ENCODE measurements at regions not wholly inside any gene's neighbourhood (a gene's known extent, or its start where the extent isn't known, plus 50 kb on each side); places are given as distances from the start of the nearest gene placed in this dataset.

DNA sequence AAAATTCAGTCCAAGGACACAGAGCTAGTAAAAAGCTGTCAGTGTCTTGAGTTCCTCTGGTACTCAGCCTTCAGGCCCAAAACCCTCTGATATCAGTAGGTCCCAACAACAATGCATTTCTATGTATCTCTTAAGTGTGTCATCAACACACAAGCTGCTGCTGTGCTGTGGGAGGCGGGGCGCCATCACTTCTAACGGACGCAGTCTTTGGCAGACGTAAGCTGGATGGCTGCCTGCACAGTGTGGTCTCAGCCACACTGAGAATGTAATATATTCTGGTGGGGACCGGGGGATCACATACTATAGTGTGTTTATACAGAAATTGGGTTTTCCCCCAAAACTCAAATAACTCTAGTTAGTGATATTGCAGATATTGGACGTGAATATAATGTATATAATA lies 123.9 kb downstream of the SUDS3 start:
- H3K36me3 ChIP-seq (replicated peaks in 1 of 2) = no peaks in the 10 kb centered on the region
- no peaks in the 10 kb centered on the region for H3K27me3 ChIP-seq
- 69 to 83% (median 76%) methylated on average over 7 of the region's 7 CpGs for WGBS, 4 donors
- H3K4me3 ChIP-seq = no peak overlapping the region
- TF ChIP-seq CTCF (IDR thresholded peaks at IDR 0.05) (no peak), POLR2A (IDR thresholded peaks at IDR 0.05) (no peak)
- intact Hi-C loops (cut with DNase I) = no loop called here
- no peak for DNase-seq
- no peaks in the 10 kb centered on the region for H3K9me3 ChIP-seq (replicated peaks in 1 of 3)
- no peaks in the 10 kb centered on the region for H3K4me1 ChIP-seq (replicated peaks in 1 of 2)
- no peak overlapping the region for H3K27ac ChIP-seq

DNA sequence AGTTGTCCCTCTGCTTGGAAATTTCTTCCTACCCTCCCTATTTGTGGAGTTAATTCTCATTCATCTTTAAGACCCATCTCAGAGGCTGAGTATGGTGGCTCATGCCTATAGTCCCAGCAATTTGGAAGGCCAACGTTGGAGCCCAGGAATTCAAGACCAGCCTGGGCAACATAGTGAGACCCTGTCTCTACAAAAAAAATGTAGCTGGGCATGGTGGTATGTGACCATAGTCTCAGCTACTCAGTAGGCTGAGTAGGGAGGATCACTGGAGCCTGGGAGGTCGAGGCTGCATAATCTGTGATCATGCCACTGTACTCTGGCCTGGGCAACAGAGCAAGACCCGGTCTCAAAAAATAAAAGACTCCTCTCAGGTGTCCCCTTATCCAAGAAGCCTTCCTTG lies 125.1 kb downstream of the SUDS3 start:
- Histone ChIP-seq H3K4me3 (no peak overlapping the region), H3K4me1 (replicated peaks in 1 of 2) (no peaks in the 10 kb centered on the region), H3K9me3 (replicated peaks in 1 of 3) (no peaks in the 10 kb centered on the region), H3K27ac (no peak overlapping the region), H3K36me3 (replicated peaks in 1 of 2) (no peaks in the 10 kb centered on the region), H3K27me3 (no peaks in the 10 kb centered on the region)
- WGBS, 4 donors = 64 to 84% (median 75%) methylated on average over 3 of the region's 3 CpGs
- no peak for DNase-seq
- TF ChIP-seq CTCF (IDR thresholded peaks at IDR 0.05) (no peak), POLR2A (IDR thresholded peaks at IDR 0.05) (no peak)
- intact Hi-C loops (cut with DNase I) = no loop called here

DNA sequence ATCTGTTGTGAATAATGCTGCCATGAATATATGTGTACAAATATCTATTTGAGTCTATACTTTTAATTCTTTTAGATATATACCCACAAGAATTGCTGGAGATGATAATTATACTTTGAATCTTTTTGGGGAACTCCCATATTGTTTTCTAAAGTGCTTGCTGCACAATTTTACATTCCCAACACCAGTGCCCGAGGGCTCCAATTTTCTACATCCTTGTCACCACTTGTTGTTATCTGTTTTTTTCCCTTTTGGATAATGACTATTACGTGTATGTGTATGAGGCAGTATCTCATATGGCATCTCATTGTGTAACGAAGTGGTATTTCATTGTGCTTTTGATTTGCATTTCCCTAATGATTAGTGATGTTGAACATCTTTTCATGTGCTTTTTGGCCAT lies 127.1 kb downstream of the SUDS3 start:
- no peak overlapping the region for H3K4me3 ChIP-seq
- H3K9me3 ChIP-seq (replicated peaks in 1 of 3) = no peaks in the 10 kb centered on the region
- no peaks in the 10 kb centered on the region for H3K27me3 ChIP-seq
- intact Hi-C loops (cut with DNase I) = no loop called here
- TF ChIP-seq POLR2A (IDR thresholded peaks at IDR 0.05) (no peak), CTCF (IDR thresholded peaks at IDR 0.05) (no peak)
- no peaks in the 10 kb centered on the region for H3K36me3 ChIP-seq (replicated peaks in 1 of 2)
- no peak for DNase-seq
- H3K4me1 ChIP-seq (replicated peaks in 1 of 2) = no peaks in the 10 kb centered on the region
- WGBS, 4 donors = 72 to 83% (median 81%) methylated on average over 3 of the region's 3 CpGs
- no peak overlapping the region for H3K27ac ChIP-seq

- Histone ChIP-seq H3K27ac (no peak overlapping the region), H3K27me3 (no peaks in the 10 kb centered on the region), H3K9me3 (replicated peaks in 1 of 3) (no peaks in the 10 kb centered on the region), H3K36me3 (replicated peaks in 1 of 2) (no peaks in the 10 kb centered on the region), H3K4me1 (replicated peaks in 1 of 2) (no peaks in the 10 kb centered on the region), H3K4me3 (no peak overlapping the region)
- no peak for DNase-seq
- intact Hi-C loops (cut with DNase I) = no loop called here
- TF ChIP-seq CTCF (IDR thresholded peaks at IDR 0.05) (no peak), POLR2A (IDR thresholded peaks at IDR 0.05) (no peak)
- WGBS, 4 donors = 76 to 87% (median 81%) methylated on average over 5 of the region's 5 CpGs
These were observed 136.3 kb downstream of the SUDS3 start for GRCh38 chr12:118512669-118513068.
